ENCODE measurements at regions not wholly inside any gene's neighbourhood (a gene's known extent, or its start where the extent isn't known, plus 50 kb on each side); places are given as distances from the start of the nearest gene placed in this dataset.

DNA sequence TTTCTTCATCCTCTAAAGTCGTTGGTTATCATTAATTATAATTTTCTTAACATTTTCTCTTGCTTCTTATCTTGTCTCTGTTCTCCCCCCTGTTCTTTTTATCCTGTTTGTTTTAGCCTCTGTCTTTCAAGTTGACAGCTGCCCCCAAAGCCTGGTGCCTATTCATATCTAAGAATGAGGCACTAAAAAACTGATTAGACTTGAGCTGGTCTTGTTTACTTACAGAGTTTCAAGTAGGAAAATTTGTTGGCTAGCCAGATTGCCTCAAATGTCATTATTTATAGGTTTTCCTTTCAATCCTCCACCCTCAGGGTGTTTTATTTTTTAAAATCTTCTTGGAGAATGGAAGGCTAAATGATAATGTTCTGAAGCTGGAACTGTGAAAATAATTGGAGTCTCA lies 236.0 kb downstream of the UTP18 start:
- no peak for DNase-seq

DNA sequence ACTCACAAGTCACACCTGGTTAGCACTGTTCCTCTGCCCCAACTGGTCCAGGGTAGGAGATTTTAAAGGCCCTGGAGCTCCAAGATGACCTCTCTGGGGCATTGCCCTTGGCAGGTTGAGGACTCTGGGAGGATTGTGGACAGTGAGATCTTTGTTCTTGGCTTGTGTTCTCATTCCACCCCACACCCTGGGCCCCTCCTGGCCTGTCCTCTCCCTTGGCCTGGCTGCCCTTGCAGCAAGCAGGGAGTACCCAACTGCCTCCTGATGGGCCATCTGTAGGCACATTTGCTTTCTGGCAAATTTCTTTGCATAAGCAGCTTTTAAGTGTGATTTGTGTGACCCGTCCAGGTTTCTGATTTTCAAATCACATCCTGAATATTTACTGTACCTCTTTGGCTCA lies 239.6 kb downstream of the UTP18 start:
- DNase-seq: peak in 4 of 14 donors; percentile 12 to 99 (median 26)

DNA sequence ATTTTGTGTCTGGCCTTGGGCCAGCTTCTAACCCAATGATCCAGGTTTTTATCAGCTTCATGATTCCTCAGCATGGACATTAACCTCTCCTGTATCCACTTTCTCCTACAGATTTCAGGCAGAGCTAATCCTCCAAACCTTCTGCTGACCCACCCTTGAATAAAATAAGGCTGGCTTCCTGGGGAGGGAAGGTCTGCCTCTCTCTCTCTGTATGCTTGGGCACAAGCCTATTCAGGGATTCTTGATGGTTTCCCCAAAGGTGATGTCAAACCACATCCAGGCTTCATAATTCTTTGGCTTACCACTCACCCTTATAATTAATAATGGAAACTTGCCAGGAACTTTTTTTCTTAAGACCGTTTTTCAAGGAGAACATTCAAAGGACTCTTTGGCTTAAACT lies 240.1 kb downstream of the UTP18 start:
- DNase-seq: peak in 1 of 14 donors; percentile 91

DNA sequence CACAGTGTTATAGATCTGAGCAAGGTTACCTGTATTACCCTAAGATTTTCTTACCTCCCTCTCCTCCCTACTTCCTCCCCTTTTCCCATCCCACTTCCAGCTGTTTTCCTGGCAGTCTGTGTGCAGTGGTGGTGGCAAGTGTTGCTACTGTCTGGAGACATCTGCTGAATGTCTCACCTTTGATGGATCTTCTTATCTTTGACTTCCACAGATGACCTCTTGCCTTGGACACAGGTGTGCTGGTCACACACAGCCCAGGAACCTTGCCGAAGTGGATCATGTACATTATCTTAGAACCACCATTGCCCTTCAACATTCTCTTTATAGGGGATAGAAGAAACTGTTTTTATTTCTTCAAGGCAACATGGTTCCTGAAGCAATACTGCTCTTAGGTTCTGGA lies 245.1 kb downstream of the UTP18 start:
- DNase-seq: no peak

DNA sequence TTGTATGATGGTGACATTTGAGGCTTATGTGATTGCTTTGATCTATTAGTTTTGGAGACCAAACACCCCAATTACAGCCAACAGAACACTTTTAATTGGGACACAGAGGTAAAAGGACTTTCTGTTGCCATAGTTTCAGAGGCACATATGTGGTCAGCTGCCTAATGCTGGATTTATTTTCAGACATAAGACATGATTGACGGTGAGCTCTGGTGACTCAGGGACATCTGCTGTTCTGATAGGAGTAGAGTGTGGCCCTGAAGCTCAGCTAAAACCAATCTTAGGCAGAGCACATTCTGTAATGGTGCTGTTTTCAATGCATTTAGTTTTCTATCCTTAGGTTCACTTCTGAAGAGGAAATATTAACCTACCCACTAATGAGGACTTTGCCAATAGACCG lies 247.1 kb downstream of the UTP18 start:
- DNase-seq: no peak

DNA sequence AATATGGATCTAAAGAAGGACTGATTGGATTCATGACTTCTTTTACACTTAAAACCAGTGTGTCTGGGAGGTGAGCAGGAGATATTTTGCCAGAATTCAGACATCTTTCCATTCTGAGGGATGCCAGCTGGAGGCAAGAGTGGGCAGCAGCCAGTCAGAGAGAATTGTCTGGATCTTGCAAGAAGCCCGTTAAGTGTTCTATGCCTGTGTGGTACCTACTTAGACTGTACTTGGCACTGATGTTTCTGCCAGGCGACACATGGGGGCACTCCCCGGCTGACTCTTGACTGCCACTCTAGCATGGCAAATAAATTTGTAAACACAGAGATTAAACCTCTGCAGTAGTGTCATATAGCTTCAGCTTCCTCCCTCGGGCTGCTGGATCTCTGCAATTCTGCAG lies 247.7 kb downstream of the UTP18 start:
- DNase-seq: peak in 7 of 14 donors; percentile 3 to 40 (median 12)

DNA sequence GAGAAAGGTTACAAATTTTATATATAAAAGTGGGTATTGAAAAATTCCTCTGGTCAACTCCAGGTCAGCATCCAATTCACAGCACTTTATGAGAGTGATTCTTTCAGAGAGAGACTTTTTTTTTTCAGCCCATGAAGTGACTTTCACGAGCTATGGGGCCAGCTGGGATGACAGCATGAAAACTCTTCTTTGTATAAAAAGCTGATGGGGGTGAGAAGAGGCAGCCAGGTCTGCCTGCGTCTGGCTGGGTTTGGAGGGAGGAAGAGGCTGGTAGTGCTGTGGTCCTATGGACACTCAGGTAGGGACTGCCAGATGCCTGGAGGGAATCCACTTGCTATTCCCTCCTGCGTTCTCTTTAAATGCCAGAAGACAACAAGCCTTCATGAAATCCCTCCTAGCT lies 250.6 kb downstream of the UTP18 start:
- peak in 3 of 14 donors; percentile 10 to 71 (median 16) for DNase-seq

DNA sequence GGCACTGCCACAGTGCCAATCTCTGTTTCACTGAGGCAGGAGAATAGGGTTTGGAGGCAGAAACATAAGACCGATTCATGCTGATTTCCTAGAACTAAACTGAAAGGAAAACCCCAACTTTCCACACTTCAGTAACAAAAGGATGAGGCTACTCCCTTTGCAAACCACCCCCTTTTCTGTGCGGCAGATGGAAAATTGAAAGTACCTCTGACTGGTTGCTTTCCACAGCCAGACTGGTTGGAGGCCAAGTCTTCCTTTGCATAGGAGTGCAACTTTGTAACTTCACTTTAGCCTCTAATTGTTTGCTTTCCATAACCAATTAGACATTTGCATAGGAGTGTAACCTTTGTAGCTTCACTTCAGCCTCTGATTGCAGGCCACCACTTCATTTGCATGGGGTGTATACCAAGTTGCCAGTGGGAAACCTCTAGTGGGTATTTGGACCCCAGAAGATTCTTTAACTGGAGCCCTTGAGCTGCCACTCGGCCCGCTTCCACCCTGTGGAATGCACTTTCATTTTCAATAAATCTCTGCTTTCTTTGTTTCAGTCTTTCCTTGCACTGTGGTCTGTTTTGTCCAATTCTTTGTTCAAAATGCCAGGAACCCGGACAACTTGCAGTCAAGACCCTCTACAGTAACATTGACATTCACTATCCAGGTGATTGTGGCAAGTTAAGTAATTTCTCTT lies 252.0 kb downstream of the UTP18 start:
- DNase-seq: no peak

DNA sequence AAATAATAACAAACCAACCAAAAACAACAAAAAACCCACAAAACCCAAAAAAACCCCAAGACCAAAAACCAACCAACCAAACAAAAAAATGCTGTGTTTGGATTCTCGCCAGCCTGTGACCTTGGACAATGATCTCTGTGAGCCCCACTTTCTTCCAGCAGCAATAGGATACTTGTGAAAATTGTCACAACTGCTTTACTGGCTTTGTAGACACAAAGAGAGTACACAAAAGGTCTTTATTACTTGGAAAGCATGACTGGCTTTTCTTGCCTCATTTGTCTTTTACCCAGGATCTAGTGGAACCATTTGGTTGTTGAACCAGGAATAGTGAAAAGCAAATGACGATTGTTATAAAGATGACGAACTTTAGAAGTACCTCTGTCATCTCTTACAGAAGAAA lies 256.6 kb downstream of the UTP18 start:
- DNase-seq: no peak

DNA sequence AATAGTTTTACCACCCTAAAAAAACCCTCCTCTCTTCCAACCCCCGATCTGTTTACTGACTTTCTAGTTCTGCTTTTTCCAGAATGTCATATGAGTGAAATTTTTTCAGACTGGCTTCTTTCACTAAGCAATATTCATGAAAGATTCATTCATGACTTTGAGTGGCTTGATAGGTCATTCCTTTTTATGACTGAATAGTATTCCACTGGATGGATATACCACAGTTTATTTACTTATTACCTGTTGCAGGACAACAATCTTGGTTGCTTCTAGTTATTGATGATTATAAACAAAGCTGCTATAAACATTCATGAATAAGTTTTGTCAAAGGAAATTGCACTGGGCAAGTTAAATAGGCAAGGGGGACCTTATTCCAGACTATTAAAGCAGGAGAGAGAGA lies 264.2 kb downstream of the UTP18 start:
- DNase-seq: no peak

DNA sequence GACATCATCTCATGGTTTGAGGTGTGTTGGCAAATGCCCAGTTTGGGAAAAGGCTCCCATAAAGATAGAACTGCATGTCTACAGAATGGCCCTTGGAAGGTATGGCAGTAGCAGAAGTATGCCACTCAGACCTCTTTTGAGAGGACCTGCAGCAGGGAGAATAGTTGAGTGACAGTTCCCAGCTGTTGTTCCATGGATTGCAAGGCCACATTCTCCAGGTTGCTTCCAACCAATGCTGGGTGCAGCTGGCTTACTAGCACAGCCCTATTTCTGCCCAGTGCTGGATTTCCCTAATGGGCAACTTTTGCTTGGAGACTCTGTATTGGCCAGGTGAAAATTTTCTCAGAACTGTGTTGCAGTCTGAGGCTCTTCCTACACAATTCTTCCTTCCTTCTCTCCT lies 266.2 kb downstream of the UTP18 start:
- no peak for DNase-seq

DNA sequence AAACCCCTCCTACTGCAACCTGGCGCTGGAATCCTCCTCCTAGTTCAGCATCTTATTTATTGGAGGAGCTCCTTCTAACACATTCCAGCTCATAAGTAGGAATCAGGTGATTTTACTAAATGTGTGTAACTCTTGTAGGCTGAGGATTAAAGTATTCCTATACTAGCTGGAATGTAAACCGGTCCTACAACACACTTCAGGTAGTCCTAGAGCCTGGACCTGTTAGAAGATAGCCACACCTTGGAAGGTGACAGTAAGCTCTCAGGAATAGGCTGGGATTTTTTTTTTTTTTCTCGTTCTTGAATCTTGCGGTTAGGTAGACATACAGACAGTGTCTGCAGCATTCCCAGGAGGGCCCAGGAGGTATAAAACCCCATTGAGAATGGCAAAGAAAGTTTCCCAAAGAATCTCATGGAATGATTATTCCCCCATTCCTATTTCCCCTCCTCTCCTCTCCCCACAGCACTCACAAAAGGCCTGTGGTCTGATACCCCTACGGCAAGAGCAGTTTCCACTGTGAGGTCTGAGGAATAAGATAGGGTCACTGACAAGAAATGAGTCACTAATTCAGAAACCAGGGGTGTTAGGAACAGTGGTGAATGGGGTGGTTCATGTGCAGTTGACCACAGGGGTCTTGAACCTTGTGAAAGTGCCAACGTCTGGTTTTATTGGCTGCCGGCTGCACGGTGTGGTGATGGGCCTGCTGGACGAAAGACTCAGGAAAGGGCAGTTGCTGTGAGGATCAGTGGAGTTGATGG lies 267.1 kb downstream of the UTP18 start:
- peak in 1 of 14 donors; percentile 13 for DNase-seq

DNA sequence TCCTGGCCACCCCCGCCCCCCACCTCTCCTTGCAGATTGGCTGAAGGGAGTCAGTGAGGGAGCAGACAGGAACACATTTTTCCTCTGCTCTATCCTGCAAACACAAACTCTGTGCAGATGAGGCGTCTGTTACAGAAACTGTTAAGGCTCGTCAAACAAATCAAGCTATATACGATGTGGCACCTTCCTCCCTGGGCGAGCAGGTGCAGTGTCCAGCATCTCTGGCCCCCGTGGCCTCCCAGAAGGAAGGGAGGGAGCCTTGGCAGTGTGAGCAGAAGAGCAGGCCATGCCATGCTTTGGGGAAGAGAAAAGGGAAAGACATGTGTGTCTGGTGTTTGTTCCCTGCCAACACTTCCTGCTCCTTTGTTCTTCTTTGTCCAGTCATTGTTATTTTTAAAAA lies 267.8 kb downstream of the UTP18 start:
- DNase-seq: peak in 1 of 14 donors; percentile 91

DNA sequence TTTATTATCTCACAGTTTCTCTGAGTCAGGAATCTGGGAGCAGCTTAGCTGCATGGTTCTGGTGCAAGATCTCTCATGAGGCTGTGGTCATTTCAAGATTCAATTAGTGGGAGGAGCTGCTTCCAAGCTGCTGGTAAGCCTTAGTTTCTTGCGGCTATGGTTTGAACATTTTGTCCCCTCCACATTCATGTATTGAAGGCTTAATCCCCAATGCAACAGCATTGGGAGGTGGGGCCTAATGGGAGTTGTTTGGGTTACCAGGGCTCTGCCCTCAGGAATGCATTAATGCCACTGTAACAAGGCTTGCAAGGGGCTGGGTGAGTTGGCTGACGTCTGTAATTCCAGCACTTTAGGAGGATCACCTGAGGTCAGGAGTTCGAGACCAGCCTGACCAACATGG lies 272.9 kb downstream of the UTP18 start:
- DNase-seq: no peak

DNA sequence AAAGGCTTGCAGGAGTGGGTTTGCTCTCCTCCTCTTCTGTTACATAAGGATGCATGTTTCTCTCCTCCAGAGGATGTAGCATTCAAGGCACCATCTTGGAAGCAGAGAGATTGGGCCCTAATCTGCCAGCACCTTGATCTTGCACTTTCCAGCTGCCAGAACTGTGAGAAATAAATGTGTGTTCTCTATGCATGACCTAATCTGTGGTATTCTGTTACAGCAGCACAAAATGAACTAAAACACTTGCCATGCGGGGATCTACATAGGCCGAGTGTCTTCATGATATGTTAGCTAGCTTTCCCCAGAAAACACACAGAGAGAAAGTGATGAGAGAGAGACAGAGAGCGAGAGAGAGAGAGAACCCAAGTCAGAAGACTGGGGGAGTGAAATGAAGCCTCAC lies 273.5 kb downstream of the UTP18 start:
- no peak for DNase-seq

DNA sequence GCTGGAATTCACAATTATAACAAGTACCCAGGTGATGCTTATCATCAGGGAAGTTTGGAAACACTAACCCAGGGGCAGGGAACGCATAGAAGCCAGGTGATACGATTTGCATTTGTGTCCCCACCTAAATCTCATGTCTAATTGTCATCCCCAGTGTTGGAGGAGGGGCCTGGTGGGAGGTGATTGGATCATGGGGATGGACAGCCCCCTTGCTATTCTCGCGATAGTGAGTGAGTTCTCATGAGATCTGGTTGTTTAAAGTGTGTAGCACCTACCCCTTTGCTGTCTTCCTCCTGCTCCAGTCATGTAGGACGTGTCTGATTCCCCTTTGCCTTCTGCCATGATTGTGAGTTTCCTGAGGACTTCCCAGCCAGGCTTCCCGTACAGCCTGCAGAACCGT lies 276.3 kb downstream of the UTP18 start:
- DNase-seq: no peak

DNA sequence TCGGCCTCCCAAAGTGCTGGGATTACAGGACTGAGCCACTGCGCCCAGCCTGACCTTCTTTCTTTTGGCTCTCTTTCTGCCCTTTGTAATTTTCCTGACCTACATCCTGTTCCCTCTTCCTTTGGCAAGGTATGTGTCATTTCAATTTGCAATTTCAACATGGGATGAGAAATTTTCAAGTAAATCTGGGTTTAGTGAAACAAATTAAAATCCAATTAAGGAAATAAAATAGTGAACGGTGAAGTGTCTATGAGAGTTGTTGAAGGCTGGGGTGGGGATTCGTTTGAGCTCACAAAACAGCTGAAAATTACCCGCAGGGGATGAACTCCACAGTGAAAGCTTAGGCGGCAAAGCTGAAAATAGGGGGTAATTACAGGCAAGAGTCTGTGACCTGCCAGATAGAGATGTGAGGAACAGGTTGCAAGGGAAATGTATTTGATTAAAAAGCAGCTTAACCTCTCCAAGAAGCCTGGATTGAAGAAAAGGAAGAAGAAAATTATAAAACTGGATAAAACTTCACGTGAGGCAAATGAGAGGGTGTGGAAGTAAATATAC lies 277.7 kb downstream of the UTP18 start:
- DNase-seq: peak in 1 of 14 donors; percentile 69

DNA sequence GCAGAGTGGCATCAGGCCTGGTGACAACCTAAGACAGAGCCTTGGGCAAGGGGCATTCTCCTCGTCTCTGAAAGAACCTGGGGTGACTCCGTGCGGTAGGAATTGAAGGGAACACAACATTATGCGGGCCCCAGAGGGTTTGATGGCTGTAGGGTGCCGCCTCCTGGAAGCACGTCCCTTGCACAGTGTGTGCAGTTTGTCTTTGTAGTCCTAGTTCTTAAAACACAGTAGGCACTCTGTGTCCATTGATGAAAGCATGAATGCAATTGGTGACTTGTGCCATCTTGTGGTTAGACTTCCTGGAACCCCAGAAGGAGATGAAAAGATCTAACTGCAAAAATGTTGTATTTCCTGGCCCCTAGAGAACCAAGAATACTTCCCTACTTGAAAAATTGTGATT lies 279.8 kb downstream of the UTP18 start:
- DNase-seq: peak in 8 of 14 donors; percentile 4 to 72 (median 32)

DNA sequence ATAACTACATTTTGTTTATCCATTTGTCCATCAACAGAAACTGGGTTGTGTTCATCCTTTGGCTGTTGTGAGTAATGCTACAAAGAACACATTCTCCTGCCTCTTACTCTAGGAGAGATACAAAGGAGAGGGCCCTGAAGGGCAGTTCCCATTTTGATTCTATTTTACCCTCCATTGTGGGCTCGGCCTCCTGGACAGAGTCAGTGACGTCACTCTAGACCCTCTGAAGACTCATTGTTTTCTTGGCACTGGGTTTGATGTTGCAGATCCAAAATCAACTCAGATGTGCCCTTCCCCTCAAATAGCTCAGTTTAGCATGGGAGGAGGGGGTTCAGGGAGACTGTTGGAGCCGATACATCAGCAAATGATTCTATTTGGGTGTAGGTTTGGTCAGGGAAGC lies 280.9 kb downstream of the UTP18 start:
- DNase-seq: no peak

DNA sequence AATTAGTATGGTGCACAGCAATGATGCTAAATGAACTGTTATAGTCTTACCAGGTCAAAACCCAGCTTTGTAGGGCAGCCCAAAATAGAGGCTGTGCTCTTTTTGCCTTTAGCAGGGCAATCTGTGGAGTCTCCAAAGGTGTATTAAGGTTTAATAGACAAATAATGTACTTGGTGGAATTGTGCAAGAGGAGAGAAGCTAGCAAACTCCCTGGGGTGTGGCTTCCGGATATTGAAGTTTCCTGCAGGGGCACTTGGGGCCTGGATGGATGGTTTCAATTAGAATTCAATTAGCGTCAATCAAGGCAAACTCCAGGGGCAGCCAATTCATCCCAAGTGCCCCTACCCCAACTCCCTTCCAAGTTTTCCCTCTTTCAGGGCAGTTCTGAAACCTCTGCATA lies 285.8 kb downstream of the UTP18 start:
- DNase-seq: no peak

DNA sequence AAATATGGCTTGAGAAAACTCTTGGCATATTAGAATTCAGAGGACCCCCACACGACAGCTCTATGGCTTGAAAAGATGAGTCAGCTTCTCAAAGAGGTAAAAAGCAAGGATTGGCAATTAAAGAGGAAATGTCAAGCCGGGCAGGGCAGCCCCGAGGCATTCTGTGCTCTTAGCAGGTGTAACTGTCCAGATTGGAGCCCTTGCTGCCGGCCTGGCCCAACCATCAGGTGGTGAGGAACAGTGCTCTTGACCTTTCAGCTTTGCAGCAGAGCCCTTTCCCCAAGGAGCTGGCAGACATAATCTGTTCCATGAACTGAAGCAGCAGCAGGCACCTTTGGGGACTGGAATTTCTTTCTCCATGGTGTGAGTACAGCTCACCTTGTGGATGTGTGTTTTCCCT lies 287.8 kb downstream of the UTP18 start:
- DNase-seq: peak in 1 of 14 donors; percentile 46

DNA sequence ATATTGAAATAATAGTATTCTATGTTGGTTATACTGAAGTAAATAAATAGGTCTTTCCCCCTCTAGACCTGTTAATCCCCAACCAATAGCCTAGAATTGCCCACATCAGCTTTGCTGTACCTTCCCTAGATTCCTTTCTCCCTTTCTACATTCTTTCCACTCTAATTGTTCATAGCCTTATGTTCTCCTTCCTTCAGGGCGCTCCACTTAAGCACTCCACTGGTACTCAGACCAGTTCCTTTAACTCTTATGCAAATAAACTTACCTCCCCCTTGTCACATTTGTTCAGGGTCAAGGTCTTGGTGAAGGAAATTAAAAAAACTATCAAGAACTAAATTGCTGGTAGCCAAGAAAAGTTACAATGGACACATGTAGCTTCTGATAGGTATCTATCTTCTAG lies 294.8 kb downstream of the UTP18 start:
- DNase-seq: no peak

DNA sequence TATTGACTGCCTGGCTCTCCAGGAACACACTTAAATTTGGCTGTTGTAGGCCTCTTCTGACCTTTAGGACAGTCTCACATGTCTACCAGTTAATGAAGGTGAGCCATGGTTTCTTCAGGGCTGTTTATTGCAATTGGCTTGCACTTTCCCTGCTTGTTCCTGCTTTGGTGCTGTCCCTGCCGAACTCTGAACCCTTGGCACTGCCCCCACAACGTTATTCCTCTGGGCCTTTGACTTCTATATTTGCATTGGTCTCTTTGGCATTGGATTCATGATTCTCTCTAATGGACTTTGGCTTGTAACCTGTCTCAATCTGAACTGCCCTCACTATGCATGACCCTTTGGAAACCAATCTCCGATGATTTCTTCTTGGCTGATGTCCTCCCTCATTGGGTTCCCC lies 299.4 kb downstream of the UTP18 start:
- DNase-seq: no peak

DNA sequence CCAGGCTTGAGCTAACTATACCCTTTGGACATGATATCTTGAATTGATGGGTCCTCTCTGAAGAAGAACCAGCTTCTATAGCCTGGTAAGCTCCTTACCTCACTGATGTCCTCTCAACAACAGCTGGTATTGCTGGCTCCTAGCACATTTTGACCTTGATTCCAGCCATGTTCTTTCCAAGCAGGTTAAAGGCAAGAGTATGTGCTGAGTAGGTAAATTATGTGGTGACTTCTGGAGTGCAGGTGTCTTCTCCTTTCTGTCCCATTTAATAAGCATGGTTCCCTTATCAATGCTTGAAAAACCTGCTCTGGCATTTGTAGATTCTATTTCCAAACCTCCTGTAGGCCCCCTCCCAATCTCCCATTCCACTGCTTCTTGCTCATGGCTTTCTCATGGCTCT lies 300.1 kb downstream of the UTP18 start:
- no peak for DNase-seq

Measured in C1 segment of cervical spinal cord (tissue), 14 donors.